ENCODE measurements at regions not wholly inside any gene's neighbourhood (a gene's known extent, or its start where the extent isn't known, plus 50 kb on each side); places are given as distances from the start of the nearest gene placed in this dataset.
"Not testable (repeated sequence)": the region's sequence is repeated elsewhere in the genome, so short reads cannot be mapped to it uniquely, and the experiment has no call there.

DNA sequence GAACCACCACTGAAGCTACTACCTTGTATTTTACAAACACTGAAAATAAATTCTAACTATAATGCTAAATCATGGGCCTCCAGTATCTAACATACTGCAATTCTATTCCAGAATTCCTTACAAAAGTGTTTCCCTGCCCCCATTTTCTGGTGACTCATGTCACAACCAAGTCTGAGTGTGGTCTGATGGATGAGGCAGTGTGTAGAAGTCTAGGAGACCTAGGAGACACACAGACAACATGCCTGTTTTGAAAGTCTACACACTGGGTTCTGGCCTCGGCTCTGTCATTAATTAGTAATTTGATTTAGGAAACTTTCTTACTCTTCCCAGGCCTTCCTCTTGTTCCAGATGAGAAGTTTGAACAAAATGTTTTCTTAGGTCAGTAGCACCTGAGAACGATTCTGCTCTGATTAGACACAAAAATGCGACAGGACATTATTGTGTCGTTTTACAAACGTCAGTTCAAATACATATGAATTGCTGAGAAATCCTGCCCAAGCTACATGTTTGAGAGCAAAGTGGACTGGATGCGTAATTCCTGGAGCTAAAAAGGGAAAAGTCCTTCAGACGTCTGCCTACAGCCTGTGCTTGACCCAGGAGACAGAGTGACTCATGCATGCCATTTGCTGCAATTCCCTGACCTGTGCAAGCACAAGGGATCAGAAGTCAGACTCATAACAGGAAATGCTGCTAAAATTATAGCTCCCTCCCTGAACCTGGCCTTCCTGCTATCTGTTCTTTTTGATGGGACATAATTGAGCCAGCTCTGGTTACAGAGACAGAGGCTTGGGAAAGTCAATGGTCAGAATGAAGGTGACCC lies 494.4 kb downstream of the SOX11 start:
- peak; percentile 91 for DNase-seq (ENCODE audit: low read depth)
- no peak overlapping the region for H3K4me3 ChIP-seq (ENCODE audit: low read depth, low read length)
- TF ChIP-seq, protein P1, sequence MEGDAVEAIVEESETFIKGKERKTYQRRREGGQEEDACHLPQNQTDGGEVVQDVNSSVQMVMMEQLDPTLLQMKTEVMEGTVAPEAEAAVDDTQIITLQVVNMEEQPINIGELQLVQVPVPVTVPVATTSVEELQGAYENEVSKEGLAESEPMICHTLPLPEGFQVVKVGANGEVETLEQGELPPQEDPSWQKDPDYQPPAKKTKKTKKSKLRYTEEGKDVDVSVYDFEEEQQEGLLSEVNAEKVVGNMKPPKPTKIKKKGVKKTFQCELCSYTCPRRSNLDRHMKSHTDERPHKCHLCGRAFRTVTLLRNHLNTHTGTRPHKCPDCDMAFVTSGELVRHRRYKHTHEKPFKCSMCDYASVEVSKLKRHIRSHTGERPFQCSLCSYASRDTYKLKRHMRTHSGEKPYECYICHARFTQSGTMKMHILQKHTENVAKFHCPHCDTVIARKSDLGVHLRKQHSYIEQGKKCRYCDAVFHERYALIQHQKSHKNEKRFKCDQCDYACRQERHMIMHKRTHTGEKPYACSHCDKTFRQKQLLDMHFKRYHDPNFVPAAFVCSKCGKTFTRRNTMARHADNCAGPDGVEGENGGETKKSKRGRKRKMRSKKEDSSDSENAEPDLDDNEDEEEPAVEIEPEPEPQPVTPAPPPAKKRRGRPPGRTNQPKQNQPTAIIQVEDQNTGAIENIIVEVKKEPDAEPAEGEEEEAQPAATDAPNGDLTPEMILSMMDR (conservative IDR thresholded peaks at IDR 0.05; ENCODE audit: low read depth, low read length), result no peak

DNA sequence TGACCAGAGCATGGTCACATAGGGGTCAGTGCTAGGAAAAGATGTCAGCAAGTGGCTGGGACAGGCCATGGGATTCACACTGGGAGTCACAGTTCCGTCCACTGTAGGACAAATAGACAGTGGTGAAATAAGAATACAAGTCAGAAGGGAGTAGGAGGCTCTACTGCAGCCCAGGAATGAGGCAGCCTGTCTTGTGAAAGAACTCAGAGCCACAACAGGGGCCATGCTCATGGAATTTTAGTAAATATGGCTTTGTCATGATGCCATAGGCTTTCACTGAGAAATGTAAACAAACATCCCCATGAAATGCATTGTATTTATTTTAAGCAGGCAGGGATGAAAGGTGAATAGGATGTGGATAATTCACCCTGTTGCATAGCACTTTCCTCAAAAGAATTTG lies 504.3 kb downstream of the SOX11 start:
- DNase-seq (ENCODE audit: low read depth), result peak; percentile 70
- TF ChIP-seq, protein P1 (conservative IDR thresholded peaks at IDR 0.05; ENCODE audit: low read depth, low read length), result no peak

DNA sequence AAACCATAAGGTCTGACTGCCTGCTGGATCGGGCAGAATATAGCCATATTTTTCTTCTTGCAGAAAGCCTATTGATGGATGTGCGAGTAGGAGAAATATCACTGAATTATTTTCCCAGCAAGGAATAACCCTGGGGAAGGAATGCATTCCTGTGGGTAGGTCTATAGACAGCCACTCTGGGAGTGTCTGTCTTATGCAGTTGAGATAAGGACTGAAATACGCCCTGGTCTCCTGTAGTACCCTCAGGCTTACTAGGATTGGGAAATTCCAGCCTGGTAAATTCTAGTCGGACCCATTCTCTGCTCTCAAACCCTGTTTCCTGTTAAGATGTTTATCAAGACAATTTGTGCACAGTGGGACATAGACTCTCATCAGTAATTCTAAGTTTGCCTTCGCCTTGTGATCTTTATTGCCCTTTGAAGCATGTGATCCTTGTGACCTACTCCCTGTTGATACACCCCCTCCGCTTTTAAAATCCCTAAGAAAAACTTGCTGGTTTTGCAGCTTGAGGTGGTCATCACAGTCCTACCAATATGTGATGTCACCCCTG lies 506.3 kb downstream of the SOX11 start:
- not testable (repeated sequence) for H3K4me3 ChIP-seq (ENCODE audit: low read depth, low read length); DNase-seq (ENCODE audit: low read depth)

More for the DNA sequence above, 504.3 kb downstream of the SOX11 start:
- no peak overlapping the region for H3K4me3 ChIP-seq (ENCODE audit: low read depth, low read length)

DNA sequence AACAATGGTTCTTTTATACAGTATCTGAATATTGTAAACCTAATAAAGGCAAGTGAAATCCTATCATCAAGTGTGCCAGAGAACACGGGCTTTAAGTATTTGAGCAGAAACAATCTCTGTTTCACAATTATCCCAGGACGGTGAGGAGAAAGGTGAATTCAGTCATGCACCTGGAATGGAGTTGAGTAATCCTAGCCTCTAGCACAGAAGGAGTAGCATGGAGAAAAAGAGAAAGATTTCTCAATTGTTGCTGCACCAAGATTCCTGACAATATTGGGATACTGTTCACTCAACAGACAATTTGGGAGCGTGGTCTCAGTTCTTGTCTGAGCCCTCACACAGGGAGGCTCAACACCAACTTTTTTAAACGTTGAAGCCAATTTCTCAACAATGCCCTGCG lies 510.6 kb downstream of the SOX11 start:
- TF ChIP-seq, protein P1 (conservative IDR thresholded peaks at IDR 0.05; ENCODE audit: low read depth, low read length), result no peak
- DNase-seq (ENCODE audit: low read depth), result no peak

DNA sequence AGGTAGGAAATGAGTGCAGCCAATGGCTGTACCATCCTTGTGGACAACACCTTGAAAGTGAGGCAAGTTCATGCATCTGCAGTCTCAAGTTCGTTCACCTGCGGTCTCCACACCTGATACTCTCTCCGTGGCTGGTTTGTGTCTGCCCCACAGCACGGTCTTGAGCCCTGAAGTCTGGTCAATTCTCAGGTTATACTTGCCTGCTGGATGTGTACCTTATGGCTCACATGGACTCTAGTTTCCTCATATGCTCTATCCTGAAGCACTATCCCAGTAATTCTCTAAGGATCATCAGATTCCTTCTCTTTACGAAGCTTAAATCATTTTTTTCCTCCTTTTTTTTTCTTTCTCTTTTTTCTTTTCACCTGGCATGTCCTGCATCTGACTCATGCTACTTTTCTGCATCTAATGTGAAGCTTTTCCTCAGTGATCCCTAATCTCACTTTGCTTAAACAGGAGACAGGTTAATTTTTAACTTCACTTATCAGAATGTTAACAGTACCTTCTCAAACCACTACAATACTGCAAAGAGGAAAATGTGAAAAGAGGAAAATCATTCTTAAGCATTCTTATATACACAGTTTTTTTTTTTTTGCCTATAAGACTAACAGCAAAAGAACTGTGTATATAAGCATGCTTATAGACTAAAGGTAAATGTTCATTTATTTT lies 511.2 kb downstream of the SOX11 start:
- TF ChIP-seq, protein P1 (conservative IDR thresholded peaks at IDR 0.05; ENCODE audit: low read depth, low read length), result no peak
- DNase-seq (ENCODE audit: low read depth), result no peak
- no peak overlapping the region for H3K4me3 ChIP-seq (ENCODE audit: low read depth, low read length)

More for the DNA sequence above, 510.6 kb downstream of the SOX11 start:
- no peak overlapping the region for H3K4me3 ChIP-seq (ENCODE audit: low read depth, low read length)

DNA sequence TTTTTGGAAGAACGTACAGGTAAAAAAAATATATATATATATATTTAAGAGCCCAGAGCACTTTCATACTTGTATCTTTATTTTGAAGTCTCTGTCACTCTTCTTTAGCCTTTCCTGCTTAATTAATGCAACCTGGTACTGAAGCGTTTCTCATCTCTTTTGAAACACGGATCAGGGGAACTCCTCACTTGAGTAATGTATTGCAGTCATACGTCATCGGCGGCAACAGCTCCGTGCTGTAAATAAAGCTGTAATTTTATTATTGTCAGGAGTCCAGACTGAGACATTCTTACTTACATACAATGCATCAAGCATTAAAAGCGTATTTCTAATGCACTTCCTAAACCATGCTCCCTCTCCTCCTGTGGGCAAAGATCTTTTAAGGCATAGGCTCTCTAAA lies 514.7 kb downstream of the SOX11 start:
- TF ChIP-seq, protein P1 (conservative IDR thresholded peaks at IDR 0.05; ENCODE audit: low read depth, low read length), result no peak
- DNase-seq (ENCODE audit: low read depth), result no peak

DNA sequence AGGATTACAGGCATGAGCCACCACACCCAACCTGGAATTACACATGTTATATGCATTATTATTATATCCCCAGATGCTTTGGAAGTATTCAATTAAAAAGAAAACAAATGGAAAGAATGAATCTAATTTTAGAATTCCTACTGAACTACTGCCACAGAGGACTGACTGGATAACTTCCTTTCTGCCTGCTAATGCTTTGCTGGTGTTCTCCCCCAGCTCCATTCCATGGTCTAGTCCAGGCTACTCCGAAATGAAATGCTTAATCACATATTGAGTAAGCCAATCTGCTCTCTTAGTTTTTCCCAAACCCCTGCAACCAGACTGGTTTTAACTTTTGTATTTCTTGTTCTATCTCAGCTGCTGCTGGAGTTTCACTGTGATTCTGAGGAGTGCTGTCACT lies 519.1 kb downstream of the SOX11 start:
- H3K4me3 ChIP-seq (ENCODE audit: low read depth, low read length), result no peak overlapping the region
- TF ChIP-seq, protein P1 (conservative IDR thresholded peaks at IDR 0.05; ENCODE audit: low read depth, low read length), result no peak
- no peak for DNase-seq (ENCODE audit: low read depth)

More for the DNA sequence above, 514.7 kb downstream of the SOX11 start:
- H3K4me3 ChIP-seq (ENCODE audit: low read depth, low read length), result no peak overlapping the region

All from choroid plexus epithelial cell (primary cell).